ENCODE measurements at regions not wholly inside any gene's neighbourhood (a gene's known extent, or its start where the extent isn't known, plus 50 kb on each side); places are given as distances from the start of the nearest gene placed in this dataset.

GRCh38 chr3:177396733-177397132 is 199.5 kb upstream of the TBL1XR1 start:
- TF ChIP-seq CTCF (IDR thresholded peaks at IDR 0.05) = no peak
- TF ChIP-seq POLR2A (IDR thresholded peaks at IDR 0.05) = no peak

All from heart left ventricle (tissue), 13 donors.